Adrenal gland (tissue), 9 donors: ENCODE measurements at regions not wholly inside any gene's neighbourhood (a gene's known extent, or its start where the extent isn't known, plus 50 kb on each side); places are given as distances from the start of the nearest gene placed in this dataset.

Experiments used
- DNase-seq, 7 donors: peaks; one replicate each; pipeline ENCODE4 v3.0.0-alpha.2; 2019 to 2020
- H3K27ac ChIP-seq, 5 donors: fragments of 200-600 bp; sonication (generic) in 4 of 5; 1 replicate in 3 of 5; 2 replicates in 2 of 5; pipeline versions ENCODE4 v1.5.1 to v1.8.0; 2016 to 2020; ENCODE audit warnings: mild to moderate bottlenecking in 1 of 5
- H3K27me3 ChIP-seq: fragments of 200-600 bp; 2 replicates; pipeline ENCODE4 v1.8.0; 2021
- H3K36me3 ChIP-seq, 2 donors: fragments of 200-600 bp; replicated peaks in 1 of 2; 1 replicate in 1 of 2; 2 replicates in 1 of 2; pipeline versions ENCODE4 v1.5.1 to v1.8.0; 2018 to 2022
- H3K4me1 ChIP-seq, 2 donors: fragments of 200-600 bp; replicated peaks in 1 of 2; 1 replicate in 1 of 2; 2 replicates in 1 of 2; pipeline versions ENCODE4 v1.5.1 to v1.8.0; 2018 to 2021
- H3K4me3 ChIP-seq, 4 donors: fragments of 200-600 bp; sonication (generic) in 3 of 4; one replicate each; pipeline ENCODE4 v1.5.1; 2016 to 2018
- H3K9me3 ChIP-seq, 3 donors: fragments of 200-600 bp; sonication (generic) in 1 of 3; replicated peaks in 1 of 3; 1 replicate in 2 of 3; 2 replicates in 1 of 3; pipeline versions ENCODE4 v1.5.1 to v1.8.0; 2016 to 2021
- CTCF ChIP-seq, 6 experiments: fragments of 450-650 bp in 4 of 6; fragments of 200-600 bp in 2 of 6; sonication (generic) in 1 of 6; IDR thresholded peaks; 1 replicate in 5 of 6; 2 replicates in 1 of 6; pipeline versions ENCODE4 v1.5.1 to v1.8.0; 2016 to 2021; ENCODE audit warnings: antibody characterized with exemption in 6 of 6, mild to moderate bottlenecking in 2 of 6, moderate library complexity in 1 of 6
- POLR2A ChIP-seq, 2 donors: fragments of 450-650 bp; IDR thresholded peaks; one replicate each; pipeline ENCODE4 v1.6.1; 2017; ENCODE audit warnings: antibody characterized with exemption in 2 of 2, mild to moderate bottlenecking in 2 of 2, moderate library complexity in 1 of 2
- WGBS, 4 donors: extraction: QIAGEN DNeasy Blood & Tissue Kit in 2 of 4; methylation state at CpG; one replicate each; pipeline versions ENCODE4 v1.1.5 to v1.1.7; 2013 to 2017; 5-methylcytosine and 5-hydroxymethylcytosine counted together
- intact Hi-C, 2 donors: fragments of 100-400 bp; cut with DNase I; formaldehyde crosslinking; loops; one replicate each; pipeline versions ENCODE4 v1.14.1 to v1.15.0; 2022 to 2023
- donor health status: healthy with polysubstance abuse.
- donor health status: Bipolar disorder and iron deficiency.
- donor health status: DM: yes; HTN: yes; CAD: no.
- donor health status: DM: no; HTN: no; CAD: no.
- donor health status: DM: no; HTN: no; CAD: no.

- H3K27ac ChIP-seq: no peak overlapping the region
- DNase-seq: no peak
- no peaks in the 10 kb centered on the region for H3K4me1 ChIP-seq
- no peak for TF ChIP-seq POLR2A (IDR thresholded peaks at IDR 0.05)
- TF ChIP-seq CTCF (IDR thresholded peaks at IDR 0.05): no peak
- WGBS, 4 donors: 74 to 79% (median 76%) methylated on average over 4 of the region's 4 CpGs
- H3K27me3 ChIP-seq: no peaks in the 10 kb centered on the region
- no peak overlapping the region for H3K4me3 ChIP-seq
- H3K36me3 ChIP-seq: no peaks in the 10 kb centered on the region
- H3K9me3 ChIP-seq: no peaks in the 10 kb centered on the region
- intact Hi-C loops: no loop called here
Observed at GRCh38 chr4:160193787-160194186, 1090.9 kb downstream of the RAPGEF2 start.

GRCh38 chr4:160194716-160195115, 1091.8 kb downstream of the RAPGEF2 start:
- H3K9me3 ChIP-seq: no peaks in the 10 kb centered on the region
- 67 to 85% (median 78%) methylated on average over 5 of the region's 5 CpGs for WGBS, 4 donors
- no peaks in the 10 kb centered on the region for H3K27me3 ChIP-seq
- H3K27ac ChIP-seq: no peak overlapping the region
- intact Hi-C loops: no loop called here
- H3K4me3 ChIP-seq: no peak overlapping the region
- no peaks in the 10 kb centered on the region for H3K4me1 ChIP-seq
- DNase-seq: no peak
- TF ChIP-seq CTCF (IDR thresholded peaks at IDR 0.05) (no peak), POLR2A (IDR thresholded peaks at IDR 0.05) (no peak)
- no peaks in the 10 kb centered on the region for H3K36me3 ChIP-seq

GRCh38 chr4:160202802-160203201, 1099.9 kb downstream of the RAPGEF2 start:
- no peak overlapping the region for H3K4me3 ChIP-seq
- TF ChIP-seq CTCF (IDR thresholded peaks at IDR 0.05) (no peak), POLR2A (IDR thresholded peaks at IDR 0.05) (no peak)
- no peaks in the 10 kb centered on the region for H3K9me3 ChIP-seq
- WGBS, 4 donors: 41 to 60% (median 54%) methylated on average over 2 of the region's 2 CpGs
- DNase-seq: no peak
- no peak overlapping the region for H3K27ac ChIP-seq
- H3K27me3 ChIP-seq: no peaks in the 10 kb centered on the region
- H3K36me3 ChIP-seq: no peaks in the 10 kb centered on the region
- H3K4me1 ChIP-seq: no peaks in the 10 kb centered on the region
- intact Hi-C loops: no loop called here

- intact Hi-C loops: no loop called here
Observed at GRCh38 chr4:160212078-160212477, 1109.2 kb downstream of the RAPGEF2 start.

More at GRCh38 chr4:160212078-160212477, 1109.2 kb downstream of the RAPGEF2 start:
- 42 to 61% (median 55%) methylated on average over 3 of the region's 3 CpGs for WGBS, 4 donors
- DNase-seq: no peak
- Histone ChIP-seq H3K27ac (no peak overlapping the region), H3K4me3 (no peak overlapping the region), H3K4me1 (no peaks in the 10 kb centered on the region), H3K9me3 (no peaks in the 10 kb centered on the region), H3K27me3 (no peaks in the 10 kb centered on the region), H3K36me3 (no peaks in the 10 kb centered on the region)
- TF ChIP-seq POLR2A (IDR thresholded peaks at IDR 0.05) (no peak), CTCF (IDR thresholded peaks at IDR 0.05) (no peak)
